ENCODE measurements at regions not wholly inside any gene's neighbourhood (a gene's known extent, or its start where the extent isn't known, plus 50 kb on each side); places are given as distances from the start of the nearest gene placed in this dataset.

DNA sequence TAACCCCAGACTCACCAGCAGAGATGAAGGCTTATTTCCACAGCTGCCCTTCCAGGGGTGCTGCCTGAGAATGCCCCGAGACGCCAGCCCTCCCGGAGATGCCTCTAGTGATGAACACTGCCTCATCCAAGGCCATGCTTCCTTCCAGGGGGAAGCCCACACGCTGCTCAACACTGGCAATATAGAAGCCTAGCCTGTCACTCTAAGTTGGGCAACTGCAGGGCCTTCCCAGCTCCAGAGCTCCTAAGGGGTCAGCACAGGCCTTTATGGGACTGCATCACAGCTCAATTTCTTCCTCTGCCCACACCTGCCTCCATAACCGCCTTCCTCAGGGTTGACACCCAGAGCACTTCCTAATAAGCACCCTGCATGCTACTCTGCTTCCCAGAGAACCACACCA, 217.7 kb downstream of the ABHD5 start:
- no peak for ATAC-seq (ENCODE audit: low read depth in 2 of 2)

DNA sequence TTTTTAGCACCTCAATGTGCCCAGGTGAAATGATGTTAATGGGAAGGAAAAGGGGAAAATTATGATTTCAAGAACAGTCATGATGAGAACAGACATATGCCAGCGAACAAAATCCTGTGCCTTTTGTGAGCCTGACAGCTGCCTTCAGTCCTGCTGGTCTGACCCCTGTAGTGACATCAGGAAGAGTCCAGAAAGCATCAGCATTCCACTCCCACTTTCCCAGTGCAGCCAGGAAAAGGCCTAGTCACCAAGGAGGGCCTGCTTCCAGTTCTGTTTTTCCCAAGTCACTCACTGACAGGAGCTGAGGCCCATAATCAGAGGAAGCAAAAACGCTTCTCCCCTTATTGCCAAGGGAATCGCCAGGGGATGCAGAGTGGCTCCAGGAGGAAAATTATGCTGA, 218.4 kb downstream of the ABHD5 start:
- H3K4me1 Mint-ChIP-seq, result no peaks in the 10 kb centered on the region
- no peak overlapping the region for H3K4me3 Mint-ChIP-seq
- H3K36me3 Mint-ChIP-seq, result no peaks in the 10 kb centered on the region
- Histone ChIP-seq H3K4me1 (ENCODE audit: control insufficient read depth, insufficient read depth, low read length, poor library complexity, severe bottlenecking) (no peaks in the 10 kb centered on the region), H3K9me3 (ENCODE audit: control insufficient read depth in 2 of 2, low read length in 2 of 2) (no peaks in the 10 kb centered on the region), H3K36me3 (ENCODE audit: control insufficient read depth, insufficient read depth, low read length) (no peaks in the 10 kb centered on the region), H3K27me3 (ENCODE audit: control insufficient read depth, insufficient read depth, low read length) (peaks cover 2% of the 10 kb centered on the region), H3K4me3 (ENCODE audit: low read depth, low read length) (no peak overlapping the region), H3K27ac (ENCODE audit: insufficient read depth, low read length, poor library complexity, severe bottlenecking) (no peak overlapping the region)
- DNase-seq, result no peak
- H3K9me3 Mint-ChIP-seq, result peaks cover 0 to 3% (median 0%) of the 10 kb centered on the region in 7 donors
- ATAC-seq (ENCODE audit: low read depth in 2 of 2), result no peak
- H3K27ac Mint-ChIP-seq, result no peak overlapping the region
- peaks cover 21% of the 10 kb centered on the region for H3K27me3 Mint-ChIP-seq

More for the DNA sequence above, 217.7 kb downstream of the ABHD5 start:
- Histone ChIP-seq H3K4me1 (ENCODE audit: control insufficient read depth, insufficient read depth, low read length, poor library complexity, severe bottlenecking) (no peaks in the 10 kb centered on the region), H3K9me3 (ENCODE audit: control insufficient read depth in 2 of 2, low read length in 2 of 2) (no peaks in the 10 kb centered on the region), H3K36me3 (ENCODE audit: control insufficient read depth, insufficient read depth, low read length) (no peaks in the 10 kb centered on the region), H3K27ac (ENCODE audit: insufficient read depth, low read length, poor library complexity, severe bottlenecking) (no peak overlapping the region), H3K27me3 (ENCODE audit: control insufficient read depth, insufficient read depth, low read length) (peaks cover 2% of the 10 kb centered on the region), H3K4me3 (ENCODE audit: low read depth, low read length) (no peak overlapping the region)
- Mint-ChIP-seq H3K4me3 (no peak overlapping the region), H3K36me3 (no peaks in the 10 kb centered on the region), H3K9me3 (peaks cover 0 to 3% (median 0%) of the 10 kb centered on the region in 7 donors), H3K27ac (no peak overlapping the region), H3K27me3 (peaks cover 22% of the 10 kb centered on the region), H3K4me1 (no peaks in the 10 kb centered on the region)
- DNase-seq, result no peak

DNA sequence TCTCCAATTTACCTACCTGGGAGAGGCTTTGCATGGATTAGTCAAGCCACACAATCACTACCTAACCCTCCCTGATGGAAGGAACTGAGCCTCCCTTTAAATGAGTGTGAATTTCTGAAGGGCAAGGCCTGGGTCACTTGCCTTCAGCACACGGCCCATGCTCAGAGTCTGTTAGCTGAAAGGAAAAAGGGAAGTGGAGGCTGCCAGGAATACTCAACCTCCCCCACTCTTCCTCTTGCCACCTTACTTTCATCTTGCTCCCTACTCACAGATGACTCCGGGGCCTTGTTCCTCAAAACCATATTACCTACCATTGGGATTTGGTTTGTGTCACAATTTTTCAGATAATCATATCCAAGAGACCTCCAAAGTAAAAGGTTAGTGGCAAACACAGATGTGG, 220.0 kb downstream of the ABHD5 start:
- no peak overlapping the region for H3K4me3 ChIP-seq (ENCODE audit: low read depth, low read length)
- H3K4me1 Mint-ChIP-seq, result no peaks in the 10 kb centered on the region
- H3K27me3 ChIP-seq (ENCODE audit: control insufficient read depth, insufficient read depth, low read length), result peaks cover 2% of the 10 kb centered on the region
- no peaks in the 10 kb centered on the region for H3K36me3 Mint-ChIP-seq
- peaks cover 0 to 5% (median 0%) of the 10 kb centered on the region in 7 donors for H3K9me3 Mint-ChIP-seq
- H3K36me3 ChIP-seq (ENCODE audit: control insufficient read depth, insufficient read depth, low read length), result no peaks in the 10 kb centered on the region
- H3K4me1 ChIP-seq (ENCODE audit: control insufficient read depth, insufficient read depth, low read length, poor library complexity, severe bottlenecking), result no peaks in the 10 kb centered on the region
- H3K27ac Mint-ChIP-seq, result no peak overlapping the region
- ATAC-seq (ENCODE audit: low read depth in 2 of 2), result no peak
- H3K9me3 ChIP-seq (ENCODE audit: control insufficient read depth in 2 of 2, low read length in 2 of 2), result no peaks in the 10 kb centered on the region
- DNase-seq, result no peak
- peaks cover 16% of the 10 kb centered on the region for H3K27me3 Mint-ChIP-seq
- no peak overlapping the region for H3K4me3 Mint-ChIP-seq
- H3K27ac ChIP-seq (ENCODE audit: insufficient read depth, low read length, poor library complexity, severe bottlenecking), result no peak overlapping the region

DNA sequence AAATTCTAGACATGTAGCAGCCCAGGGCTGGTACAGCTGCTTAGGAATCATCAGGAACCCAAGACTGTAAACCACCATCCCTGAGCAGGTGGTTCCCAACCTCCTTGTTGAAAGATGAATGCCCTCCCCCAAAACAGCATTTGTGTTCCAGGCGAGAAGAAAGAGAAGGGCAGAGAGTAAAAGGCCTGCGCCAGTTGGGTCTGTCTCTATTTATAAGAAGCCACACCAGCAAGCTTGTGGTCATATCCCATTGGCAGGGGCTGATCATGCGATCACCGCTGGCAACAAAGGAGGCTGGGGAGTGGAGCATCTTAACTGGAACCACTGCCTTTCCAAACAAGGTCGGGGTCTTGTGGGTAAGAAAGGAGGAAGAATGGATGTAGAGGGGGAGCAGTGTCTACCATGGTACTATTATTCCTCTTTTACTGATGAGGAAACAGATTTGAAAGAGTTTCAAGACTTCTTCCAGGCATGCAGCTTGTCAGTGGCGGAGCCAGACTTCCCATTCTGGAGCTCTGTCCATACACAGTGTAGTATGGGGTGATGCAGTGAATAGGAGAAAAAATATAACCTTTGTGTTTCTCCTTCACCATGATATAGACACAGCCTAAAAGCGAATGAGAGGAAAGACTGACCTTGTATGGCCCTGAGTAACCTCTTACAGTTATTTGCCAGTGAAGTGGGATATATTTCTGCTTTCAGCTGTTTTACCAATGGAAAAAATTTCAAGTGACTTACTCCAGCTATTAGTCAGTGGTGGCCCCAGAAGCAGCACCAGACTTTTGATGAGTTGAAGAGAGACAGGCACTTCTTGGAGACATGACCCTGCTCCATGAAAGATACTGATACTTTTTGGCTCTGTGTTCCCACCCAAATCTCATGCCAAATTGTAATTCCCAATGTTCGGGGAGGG, 222.6 kb downstream of the ABHD5 start:
- H3K4me3 Mint-ChIP-seq, result no peak overlapping the region
- H3K36me3 ChIP-seq (ENCODE audit: control insufficient read depth, insufficient read depth, low read length), result no peaks in the 10 kb centered on the region
- no peak overlapping the region for H3K27ac ChIP-seq (ENCODE audit: insufficient read depth, low read length, poor library complexity, severe bottlenecking)
- peaks cover 2% of the 10 kb centered on the region for H3K27me3 ChIP-seq (ENCODE audit: control insufficient read depth, insufficient read depth, low read length)
- no peaks in the 10 kb centered on the region for H3K4me1 Mint-ChIP-seq
- no peak for ATAC-seq (ENCODE audit: low read depth in 2 of 2)
- peaks cover 0 to 5% of the 10 kb centered on the region in 2 experiments for H3K9me3 ChIP-seq (ENCODE audit: control insufficient read depth in 2 of 2, low read length in 2 of 2)
- H3K4me3 ChIP-seq (ENCODE audit: low read depth, low read length), result no peak overlapping the region
- H3K4me1 ChIP-seq (ENCODE audit: control insufficient read depth, insufficient read depth, low read length, poor library complexity, severe bottlenecking), result no peaks in the 10 kb centered on the region
- H3K36me3 Mint-ChIP-seq, result no peaks in the 10 kb centered on the region
- peaks cover 5% of the 10 kb centered on the region for H3K27me3 Mint-ChIP-seq
- H3K27ac Mint-ChIP-seq, result no peak overlapping the region
- peaks cover 0 to 5% (median 0%) of the 10 kb centered on the region in 7 donors for H3K9me3 Mint-ChIP-seq
- DNase-seq, result no peak

DNA sequence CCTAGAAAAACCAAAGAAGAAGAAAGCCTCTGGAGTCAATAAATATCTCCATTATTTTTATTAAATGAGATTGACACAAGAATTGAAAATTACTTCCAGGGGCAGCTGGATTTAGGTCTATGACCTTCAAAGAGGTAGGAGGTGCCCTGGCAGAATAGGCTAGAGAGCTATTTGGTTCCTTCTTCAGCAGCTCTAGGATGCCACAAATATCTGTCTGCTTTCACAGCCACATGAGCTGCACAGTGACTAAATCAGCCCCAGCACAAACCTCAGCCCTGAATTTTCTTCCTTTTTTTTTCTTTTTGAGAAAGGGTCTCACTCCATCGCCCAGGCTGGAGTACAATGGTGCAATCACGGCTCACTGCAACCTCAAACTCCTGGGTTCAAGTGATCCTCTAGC, 223.5 kb downstream of the ABHD5 start:
- H3K4me3 Mint-ChIP-seq, result no peak overlapping the region
- Histone ChIP-seq H3K36me3 (ENCODE audit: control insufficient read depth, insufficient read depth, low read length) (no peaks in the 10 kb centered on the region), H3K4me1 (ENCODE audit: control insufficient read depth, insufficient read depth, low read length, poor library complexity, severe bottlenecking) (no peaks in the 10 kb centered on the region), H3K4me3 (ENCODE audit: low read depth, low read length) (no peak overlapping the region), H3K27ac (ENCODE audit: insufficient read depth, low read length, poor library complexity, severe bottlenecking) (no peak overlapping the region), H3K27me3 (ENCODE audit: control insufficient read depth, insufficient read depth, low read length) (peaks cover 2% of the 10 kb centered on the region), H3K9me3 (ENCODE audit: control insufficient read depth in 2 of 2, low read length in 2 of 2) (peaks cover 0 to 5% of the 10 kb centered on the region in 2 experiments)
- H3K27me3 Mint-ChIP-seq, result peaks cover 5% of the 10 kb centered on the region
- peaks cover 0 to 5% (median 0%) of the 10 kb centered on the region in 7 donors for H3K9me3 Mint-ChIP-seq
- ATAC-seq (ENCODE audit: low read depth in 2 of 2) (no peak), DNase-seq (no peak)
- H3K4me1 Mint-ChIP-seq, result no peaks in the 10 kb centered on the region
- no peaks in the 10 kb centered on the region for H3K36me3 Mint-ChIP-seq
- no peak overlapping the region for H3K27ac Mint-ChIP-seq

DNA sequence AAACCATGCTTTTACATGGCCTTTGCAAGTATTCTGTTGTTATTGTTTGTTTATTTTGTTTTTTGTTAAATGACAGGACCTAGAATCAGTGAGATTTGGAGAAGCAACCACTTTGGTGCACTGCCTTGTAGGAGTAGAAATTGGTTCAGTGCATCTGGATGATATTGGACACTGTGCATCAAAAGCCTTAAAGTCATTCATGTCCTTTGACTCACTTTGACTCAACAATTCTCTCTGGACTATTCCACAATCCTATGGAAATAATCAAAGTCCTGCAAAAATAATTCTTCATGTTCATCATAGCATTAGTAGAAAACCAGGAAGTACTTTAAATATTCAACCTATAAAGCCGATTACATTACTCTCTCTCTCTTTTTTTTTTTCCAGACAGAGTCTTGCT, 224.8 kb downstream of the ABHD5 start:
- H3K4me3 Mint-ChIP-seq, result no peak overlapping the region
- H3K36me3 ChIP-seq (ENCODE audit: control insufficient read depth, insufficient read depth, low read length), result no peaks in the 10 kb centered on the region
- H3K27ac ChIP-seq (ENCODE audit: insufficient read depth, low read length, poor library complexity, severe bottlenecking), result no peak overlapping the region
- H3K4me1 ChIP-seq (ENCODE audit: control insufficient read depth, insufficient read depth, low read length, poor library complexity, severe bottlenecking), result no peaks in the 10 kb centered on the region
- ATAC-seq (ENCODE audit: low read depth in 2 of 2) (no peak), DNase-seq (no peak)
- no peaks in the 10 kb centered on the region for H3K4me1 Mint-ChIP-seq
- H3K27me3 Mint-ChIP-seq, result peaks cover 10% of the 10 kb centered on the region
- peaks cover 0 to 6% (median 0%) of the 10 kb centered on the region in 7 donors for H3K9me3 Mint-ChIP-seq
- no peak overlapping the region for H3K4me3 ChIP-seq (ENCODE audit: low read depth, low read length)
- no peaks in the 10 kb centered on the region for H3K36me3 Mint-ChIP-seq
- peaks cover 2% of the 10 kb centered on the region for H3K27me3 ChIP-seq (ENCODE audit: control insufficient read depth, insufficient read depth, low read length)
- H3K9me3 ChIP-seq (ENCODE audit: control insufficient read depth in 2 of 2, low read length in 2 of 2), result peaks cover 0 to 5% of the 10 kb centered on the region in 2 experiments
- H3K27ac Mint-ChIP-seq, result no peak overlapping the region

DNA sequence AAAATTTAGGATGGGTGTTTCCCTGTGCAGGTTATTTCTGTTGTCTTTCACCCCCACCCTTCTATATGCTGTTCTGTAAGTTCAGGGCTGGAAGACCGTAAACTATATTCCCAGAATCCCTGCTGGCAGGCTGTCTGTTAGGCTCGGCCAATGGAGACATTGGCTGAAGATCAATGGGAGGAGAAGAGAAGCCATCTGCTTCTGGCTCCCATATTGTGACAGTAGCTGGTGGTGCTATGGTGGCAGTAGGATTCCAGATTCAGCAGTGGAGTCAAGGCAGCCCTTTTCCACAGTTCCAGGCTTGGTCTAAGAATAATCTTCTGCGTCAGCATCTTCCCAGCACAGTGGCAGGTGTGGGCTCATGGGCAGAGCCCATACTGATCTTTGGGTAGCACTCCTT, 226.6 kb downstream of the ABHD5 start:
- H3K27me3 Mint-ChIP-seq, result peaks cover 21% of the 10 kb centered on the region
- H3K27me3 ChIP-seq (ENCODE audit: control insufficient read depth, insufficient read depth, low read length), result peaks cover 8% of the 10 kb centered on the region

DNA sequence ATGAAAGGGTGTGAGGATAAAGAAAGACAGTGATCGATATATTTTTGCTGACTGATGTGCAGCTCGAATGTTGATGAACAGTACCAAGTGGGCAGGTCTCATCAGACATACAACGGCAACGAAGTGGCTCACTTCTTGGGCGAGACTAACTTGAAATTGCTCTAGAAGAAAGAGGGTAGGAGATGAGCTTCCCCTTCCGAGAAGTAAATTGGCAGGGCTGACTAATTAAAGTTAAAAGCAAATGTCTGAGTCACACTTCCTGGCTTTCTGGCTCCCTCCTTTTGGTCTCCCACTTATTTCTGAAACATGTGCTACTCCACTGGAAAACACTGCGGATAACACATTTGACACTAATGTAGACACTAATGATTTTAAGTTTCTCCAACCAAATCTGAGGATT, 228.3 kb downstream of the ABHD5 start:
- Mint-ChIP-seq H3K4me1 (peaks cover 0 to 5% (median 0%) of the 10 kb centered on the region in 4 donors), H3K27ac (no peak overlapping the region), H3K36me3 (no peaks in the 10 kb centered on the region), H3K9me3 (peaks cover 0 to 4% (median 0%) of the 10 kb centered on the region in 7 donors), H3K27me3 (peaks cover 28% of the 10 kb centered on the region), H3K4me3 (no peak overlapping the region)
- Histone ChIP-seq H3K27ac (ENCODE audit: insufficient read depth, low read length, poor library complexity, severe bottlenecking) (no peak overlapping the region), H3K27me3 (ENCODE audit: control insufficient read depth, insufficient read depth, low read length) (peaks cover 12% of the 10 kb centered on the region), H3K4me1 (ENCODE audit: control insufficient read depth, insufficient read depth, low read length, poor library complexity, severe bottlenecking) (no peaks in the 10 kb centered on the region), H3K9me3 (ENCODE audit: control insufficient read depth in 2 of 2, low read length in 2 of 2) (peaks cover 0 to 5% of the 10 kb centered on the region in 2 experiments), H3K36me3 (ENCODE audit: control insufficient read depth, insufficient read depth, low read length) (no peaks in the 10 kb centered on the region), H3K4me3 (ENCODE audit: low read depth, low read length) (no peak overlapping the region)
- DNase-seq (no peak), ATAC-seq (ENCODE audit: low read depth in 2 of 2) (no peak)

More for the DNA sequence above, 226.6 kb downstream of the ABHD5 start:
- ATAC-seq (ENCODE audit: low read depth in 2 of 2) (no peak), DNase-seq (no peak)
- Histone ChIP-seq H3K4me3 (ENCODE audit: low read depth, low read length) (no peak overlapping the region), H3K9me3 (ENCODE audit: control insufficient read depth in 2 of 2, low read length in 2 of 2) (peaks cover 0 to 5% of the 10 kb centered on the region in 2 experiments), H3K4me1 (ENCODE audit: control insufficient read depth, insufficient read depth, low read length, poor library complexity, severe bottlenecking) (no peaks in the 10 kb centered on the region), H3K27ac (ENCODE audit: insufficient read depth, low read length, poor library complexity, severe bottlenecking) (no peak overlapping the region), H3K36me3 (ENCODE audit: control insufficient read depth, insufficient read depth, low read length) (no peaks in the 10 kb centered on the region)
- no peak overlapping the region for H3K27ac Mint-ChIP-seq
- no peaks in the 10 kb centered on the region for H3K4me1 Mint-ChIP-seq
- H3K4me3 Mint-ChIP-seq, result no peak overlapping the region
- no peaks in the 10 kb centered on the region for H3K36me3 Mint-ChIP-seq
- peaks cover 0 to 6% (median 0%) of the 10 kb centered on the region in 7 donors for H3K9me3 Mint-ChIP-seq

Measured in CD4-positive, CD25-positive, alpha-beta regulatory T cell (primary cell).